Muscle of leg (tissue), 3 donors: ENCODE measurements at regions not wholly inside any gene's neighbourhood (a gene's known extent, or its start where the extent isn't known, plus 50 kb on each side); places are given as distances from the start of the nearest gene placed in this dataset.
A peak's percentile ranks its signal among the peaks of the same experiment; 100 is the strongest.

ENCODE experiments used
- DNase-seq: peaks from one replicate; pipeline ENCODE4 v3.0.0; 2013
- H3K27ac ChIP-seq: one replicate; pipeline ENCODE4 v1.5.1; 2013; ENCODE audit warnings: mild to moderate bottlenecking, low read length, control low read depth
- H3K27me3 ChIP-seq: one replicate; pipeline ENCODE4 v1.6.1; 2013; ENCODE audit warnings: low read length; ENCODE audit not compliant: control insufficient read depth, insufficient read depth
- H3K36me3 ChIP-seq: one replicate; pipeline ENCODE4 v1.6.1; 2013; ENCODE audit warnings: low read length; ENCODE audit not compliant: control insufficient read depth, insufficient read depth
- H3K4me1 ChIP-seq: one replicate; pipeline ENCODE4 v1.6.1; 2013; ENCODE audit warnings: low read length; ENCODE audit not compliant: control insufficient read depth, insufficient read depth
- H3K4me3 ChIP-seq: one replicate; pipeline ENCODE4 v1.5.1; 2013; ENCODE audit warnings: low read length, control low read depth
- H3K9me3 ChIP-seq: replicated peaks from 2 replicates; pipeline ENCODE4 v1.6.1; 2013; ENCODE audit warnings: low read depth, low read length; ENCODE audit not compliant: control insufficient read depth
- WGBS: methylation state at CpG from one replicate; pipeline ENCODE4 v1.1.5; 2013; ENCODE audit warnings: missing lambda C conversion rate; ENCODE audit not compliant: insufficient coverage; 5-methylcytosine and 5-hydroxymethylcytosine counted together

DNA sequence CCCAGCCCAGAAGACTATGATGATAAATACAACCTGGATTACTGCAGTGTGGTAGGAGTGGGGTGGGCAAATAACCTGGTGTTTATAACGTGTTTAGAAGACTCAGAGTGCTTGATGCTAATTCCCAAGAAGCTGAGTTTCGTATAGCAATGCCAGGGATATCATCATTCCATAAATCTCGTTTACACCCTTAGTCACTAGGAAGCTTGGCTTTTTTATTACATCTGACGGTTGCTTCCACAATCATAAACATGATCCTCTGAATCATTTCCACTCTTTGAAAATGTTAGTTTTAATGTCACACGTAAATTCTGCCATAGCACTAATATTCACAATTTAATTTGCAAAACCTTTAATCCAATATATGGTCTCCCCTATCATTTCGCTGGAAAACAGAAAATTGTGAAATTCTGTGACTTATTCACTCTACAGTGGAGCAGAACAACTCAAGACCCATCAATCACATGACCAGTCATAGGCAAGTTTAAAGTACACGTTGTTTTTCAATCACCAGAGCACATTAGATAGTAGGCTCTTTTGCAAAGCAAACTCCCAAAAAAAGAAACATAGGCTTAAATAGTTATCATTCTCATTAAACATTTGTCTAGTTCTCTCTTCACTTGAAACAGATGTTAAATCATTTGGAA lies 321.0 kb downstream of the LTN1 start:
- WGBS = no CpG with 5 or more reads among the region's 7 CpGs
- no peaks in the 10 kb centered on the region for H3K27me3 ChIP-seq
- no peaks in the 10 kb centered on the region for H3K4me1 ChIP-seq
- H3K36me3 ChIP-seq = no peaks in the 10 kb centered on the region
- H3K9me3 ChIP-seq = no peaks in the 10 kb centered on the region
- no peak overlapping the region for H3K4me3 ChIP-seq
- H3K27ac ChIP-seq = no peak overlapping the region
- no peak for DNase-seq

DNA sequence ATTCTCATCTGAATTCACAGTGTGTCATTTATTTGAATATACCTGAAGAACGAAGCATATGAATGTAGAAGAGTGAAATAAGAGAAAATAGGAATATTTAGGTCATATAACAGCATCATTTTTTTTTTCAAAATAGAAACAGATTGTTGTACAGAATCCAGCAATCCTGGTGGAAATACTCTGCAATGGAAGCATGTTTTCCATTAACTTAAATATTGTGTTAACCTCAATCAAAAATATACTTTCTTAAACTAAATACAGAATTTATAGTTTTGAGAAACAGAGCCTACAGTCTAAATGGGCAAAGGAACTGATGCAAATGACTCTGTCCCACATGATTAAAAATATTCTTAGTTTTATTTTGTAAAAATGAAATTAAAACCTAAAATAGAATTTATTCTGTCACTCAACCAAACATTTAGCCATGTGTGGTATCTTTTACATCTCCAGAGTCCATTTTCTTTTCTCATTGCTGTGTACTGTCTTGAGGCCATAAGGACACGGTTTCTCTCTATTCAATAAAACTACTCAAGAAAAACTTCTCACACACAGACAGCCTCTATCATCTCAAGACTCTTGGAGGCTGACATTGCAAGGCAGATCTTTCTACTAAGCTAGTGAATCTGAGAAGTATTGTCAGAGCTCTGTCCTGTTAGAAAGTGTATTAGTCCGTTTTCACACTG lies 322.6 kb downstream of the LTN1 start:
- H3K4me3 ChIP-seq = no peak overlapping the region
- DNase-seq = peak; percentile 84
- H3K27ac ChIP-seq = peak overlapping the region; percentile 37
- H3K36me3 ChIP-seq = no peaks in the 10 kb centered on the region
- no peaks in the 10 kb centered on the region for H3K9me3 ChIP-seq
- no peaks in the 10 kb centered on the region for H3K27me3 ChIP-seq
- 40% methylated on average over 1 of the region's 3 CpGs for WGBS
- H3K4me1 ChIP-seq = no peaks in the 10 kb centered on the region

DNA sequence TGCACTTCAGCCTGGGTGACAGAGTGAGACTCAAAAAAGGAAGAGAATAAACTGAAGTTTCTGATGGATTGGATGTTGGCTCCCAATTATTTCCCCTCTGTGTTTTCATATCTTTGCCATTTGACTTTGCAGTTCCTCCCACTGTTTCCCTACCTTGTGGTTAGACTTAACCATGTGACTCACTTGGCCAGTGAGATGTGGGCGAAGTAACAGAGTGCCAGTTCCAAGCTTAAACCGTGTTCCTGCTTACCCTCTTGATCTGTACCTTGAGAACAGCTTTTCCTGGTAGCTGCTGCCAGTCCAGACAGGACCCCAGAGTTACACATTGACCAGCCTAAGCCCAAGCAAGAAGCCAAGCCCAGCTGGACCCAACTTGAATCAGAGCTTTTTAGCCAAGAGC lies 323.4 kb downstream of the LTN1 start:
- Histone ChIP-seq H3K4me1 (no peaks in the 10 kb centered on the region), H3K36me3 (no peaks in the 10 kb centered on the region), H3K27ac (no peak overlapping the region), H3K27me3 (no peaks in the 10 kb centered on the region), H3K9me3 (no peaks in the 10 kb centered on the region), H3K4me3 (no peak overlapping the region)
- DNase-seq = no peak
- WGBS = 84% methylated on average over 2 of the region's 2 CpGs

DNA sequence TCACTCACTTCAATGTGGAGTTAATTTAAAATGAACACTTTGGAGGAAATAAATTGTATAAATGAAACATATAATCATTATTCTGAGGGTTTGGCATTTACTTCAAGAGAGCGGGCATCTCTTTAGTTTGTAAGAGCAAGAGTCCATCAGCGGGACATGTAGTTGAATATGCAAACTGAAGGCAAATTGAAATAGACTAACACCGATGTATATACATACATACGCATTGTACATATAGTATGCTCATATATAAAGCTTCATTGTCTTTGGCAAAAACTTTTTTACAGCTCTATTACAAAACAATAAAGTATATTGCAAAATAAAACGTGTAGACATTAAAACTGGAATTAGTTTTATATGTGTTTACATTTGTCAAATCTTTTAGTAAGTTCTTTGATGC lies 328.9 kb downstream of the LTN1 start:
- Histone ChIP-seq H3K27ac (no peak overlapping the region), H3K4me1 (no peaks in the 10 kb centered on the region), H3K36me3 (no peaks in the 10 kb centered on the region), H3K27me3 (no peaks in the 10 kb centered on the region), H3K4me3 (no peak overlapping the region), H3K9me3 (no peaks in the 10 kb centered on the region)
- no peak for DNase-seq
- no CpG with 5 or more reads among the region's 5 CpGs for WGBS

DNA sequence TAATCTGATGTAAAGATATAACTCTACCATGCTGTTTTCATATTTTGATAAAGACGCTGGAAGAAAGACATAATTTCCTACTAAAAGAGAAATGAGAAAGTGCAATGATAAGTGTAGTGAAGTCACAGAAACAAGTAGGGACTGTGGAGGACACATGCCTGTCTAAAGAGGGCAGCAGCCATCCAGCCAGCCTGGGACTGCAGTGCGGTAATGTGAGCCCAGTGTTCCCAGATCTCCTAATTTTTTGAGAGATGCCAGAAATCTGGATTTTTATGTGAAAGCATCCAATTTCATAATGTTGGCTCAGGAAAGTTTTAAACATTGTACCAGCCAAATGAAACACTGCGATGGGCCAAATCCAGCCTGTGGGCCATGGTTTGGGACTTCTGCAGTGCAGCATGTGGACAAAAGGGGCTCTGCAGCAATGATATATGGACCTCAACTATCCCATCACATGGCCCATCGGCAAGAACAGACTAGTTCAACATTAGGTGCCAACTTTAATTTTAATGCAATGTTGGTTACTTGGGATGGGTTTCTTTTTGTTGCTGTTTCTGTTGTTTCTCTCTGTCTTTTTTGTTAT lies 329.5 kb downstream of the LTN1 start:
- WGBS = 92% methylated on average over 2 of the region's 4 CpGs
- H3K9me3 ChIP-seq = no peaks in the 10 kb centered on the region
- no peak overlapping the region for H3K4me3 ChIP-seq
- no peaks in the 10 kb centered on the region for H3K4me1 ChIP-seq
- H3K27me3 ChIP-seq = no peaks in the 10 kb centered on the region
- no peak for DNase-seq
- H3K27ac ChIP-seq = no peak overlapping the region
- no peaks in the 10 kb centered on the region for H3K36me3 ChIP-seq

DNA sequence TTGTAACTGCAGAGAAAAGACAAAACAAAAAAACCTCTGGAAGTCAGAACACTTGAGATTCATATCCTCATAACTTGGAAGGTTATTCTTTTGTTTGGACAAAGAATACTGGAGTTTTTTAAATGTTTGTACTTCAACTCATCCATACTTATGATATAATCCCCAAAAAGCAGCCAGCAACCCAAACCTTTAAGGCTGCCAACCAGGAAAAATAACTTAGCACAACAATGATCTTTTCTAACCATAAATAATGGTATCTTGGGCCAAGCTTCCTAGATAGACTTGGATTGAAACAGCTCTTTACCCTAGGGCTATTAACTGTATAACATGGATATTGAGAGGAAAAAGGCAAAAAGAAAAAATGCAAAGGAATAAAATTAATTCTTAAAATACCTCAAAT lies 335.1 kb downstream of the LTN1 start:
- Histone ChIP-seq H3K9me3 (no peaks in the 10 kb centered on the region), H3K27ac (no peak overlapping the region), H3K36me3 (no peaks in the 10 kb centered on the region), H3K4me1 (no peaks in the 10 kb centered on the region), H3K4me3 (no peak overlapping the region), H3K27me3 (no peaks in the 10 kb centered on the region)
- DNase-seq = peak; percentile 89

GRCh38 chr21:28655471-28655870 lies 337.2 kb downstream of the LTN1 start:
- H3K36me3 ChIP-seq = no peaks in the 10 kb centered on the region
- WGBS = no CpG with 5 or more reads among the region's 1 CpG

GRCh38 chr21:28654406-28654805 lies 338.3 kb downstream of the LTN1 start:
- peak; percentile 90 for DNase-seq
- Histone ChIP-seq H3K27me3 (no peaks in the 10 kb centered on the region), H3K4me1 (no peaks in the 10 kb centered on the region), H3K27ac (peak overlapping the region; percentile 5), H3K9me3 (no peaks in the 10 kb centered on the region), H3K4me3 (no peak overlapping the region), H3K36me3 (no peaks in the 10 kb centered on the region)
- no CpG with 5 or more reads among the region's 3 CpGs for WGBS

More at GRCh38 chr21:28655471-28655870, 337.2 kb downstream of the LTN1 start:
- Histone ChIP-seq H3K27me3 (no peaks in the 10 kb centered on the region), H3K4me1 (no peaks in the 10 kb centered on the region), H3K27ac (no peak overlapping the region), H3K9me3 (no peaks in the 10 kb centered on the region), H3K4me3 (no peak overlapping the region)
- no peak for DNase-seq

GRCh38 chr21:28644762-28645161 lies 347.9 kb downstream of the LTN1 start:
- H3K36me3 ChIP-seq = no peaks in the 10 kb centered on the region
- H3K4me1 ChIP-seq = no peaks in the 10 kb centered on the region
- no peak overlapping the region for H3K27ac ChIP-seq
- H3K4me3 ChIP-seq = no peak overlapping the region
- WGBS = no CpG with 5 or more reads among the region's 1 CpG
- DNase-seq = no peak
- H3K9me3 ChIP-seq = peaks cover 2% of the 10 kb centered on the region
- H3K27me3 ChIP-seq = no peaks in the 10 kb centered on the region

- WGBS = 100% methylated on average over 2 of the region's 4 CpGs
- no peak for DNase-seq
- Histone ChIP-seq H3K36me3 (no peaks in the 10 kb centered on the region), H3K9me3 (peaks cover 2% of the 10 kb centered on the region), H3K27me3 (no peaks in the 10 kb centered on the region), H3K4me1 (no peaks in the 10 kb centered on the region), H3K27ac (no peak overlapping the region), H3K4me3 (no peak overlapping the region)
Measured at GRCh38 chr21:28642891-28643290, 349.8 kb downstream of the LTN1 start.
